SK-N-MC (cell line): ENCODE measurements at regions not wholly inside any gene's neighbourhood (a gene's known extent, or its start where the extent isn't known, plus 50 kb on each side); places are given as distances from the start of the nearest gene placed in this dataset.

ENCODE experiments used
- EZH2 ChIP-seq: fragments of 200-600 bp; sonication (generic); IDR thresholded peaks from one replicate; pipeline ENCODE4 v1.6.1; 2017; ENCODE audit warnings: antibody characterized with exemption
- FOXP2 ChIP-seq: optimal IDR thresholded peaks from 2 replicates; pipeline ENCODE3; 2011; ENCODE audit warnings: mild to moderate bottlenecking, moderate library complexity; ENCODE audit not compliant: insufficient read depth; ENCODE audit errors: extremely low read length, control extremely low read depth
- POLR2AphosphoS5 ChIP-seq: IDR thresholded peaks from 2 replicates; pipeline ENCODE4 v1.6.1; 2012; ENCODE audit warnings: mild to moderate bottlenecking, low read depth, low read length, borderline replicate concordance

DNA sequence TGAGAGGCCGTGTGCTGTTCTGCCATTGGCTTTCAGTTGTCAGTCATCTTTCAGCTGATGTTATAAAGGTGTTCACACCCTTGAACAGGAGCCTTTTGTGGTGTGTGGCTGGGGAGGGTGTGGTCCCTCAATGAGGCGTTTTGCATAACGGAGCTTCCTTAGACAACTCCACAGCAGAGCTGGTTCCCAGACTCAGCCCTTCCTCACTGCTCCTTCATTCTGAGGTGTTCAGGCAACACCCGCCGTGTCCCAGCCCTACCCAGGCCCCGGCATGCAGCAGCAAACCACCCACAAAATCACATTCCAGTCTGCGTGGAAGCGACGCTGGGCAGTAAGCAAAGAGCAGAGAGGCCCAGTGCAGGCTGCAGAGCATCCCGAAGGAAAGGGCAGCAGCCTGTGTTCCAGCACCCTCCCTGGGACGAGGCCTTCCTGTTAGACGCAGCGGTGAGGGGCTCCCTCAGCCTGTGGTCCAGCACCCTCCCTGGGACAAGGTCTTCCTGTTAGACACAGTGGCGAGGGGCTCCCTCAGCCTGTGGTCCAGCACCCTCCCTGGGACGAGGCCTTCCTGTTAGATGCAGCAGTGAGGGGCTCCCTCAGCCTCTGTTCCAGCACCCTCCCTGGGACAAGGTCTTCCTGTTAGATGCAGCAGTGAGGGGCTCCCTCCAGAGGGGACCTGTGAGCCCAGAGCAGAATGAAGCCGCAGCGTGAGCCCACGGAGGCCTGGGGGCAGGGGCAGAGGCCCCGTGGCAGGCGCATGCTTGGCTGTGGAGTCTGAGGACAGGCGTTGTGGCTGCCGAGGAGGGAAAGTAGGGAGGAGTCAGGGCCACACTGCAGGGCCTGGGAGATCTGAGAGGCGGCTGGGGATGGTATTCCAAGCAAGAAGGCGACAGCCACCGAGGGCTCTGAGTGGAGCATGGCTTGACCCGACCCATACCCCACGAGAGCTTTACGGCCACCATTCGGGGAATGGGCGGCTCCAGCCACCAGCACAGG is 201.8 kb upstream of the HDAC4 start:
- TF ChIP-seq POLR2AphosphoS5 = no peak
- no peak for TF ChIP-seq EZH2
- no peak for TF ChIP-seq FOXP2
